AG09319 (cell line): ENCODE measurements at regions not wholly inside any gene's neighbourhood (a gene's known extent, or its start where the extent isn't known, plus 50 kb on each side); places are given as distances from the start of the nearest gene placed in this dataset.
"Not testable (repeated sequence)": the region's sequence is repeated elsewhere in the genome, so short reads cannot be mapped to it uniquely, and the experiment has no call there.

ENCODE experiments used
- DNase-seq: peaks from one replicate; pipeline ENCODE4 v3.0.0-alpha.2; 2010; ENCODE audit warnings: low read depth; ENCODE audit errors: extremely low read depth
- CTCF ChIP-seq: IDR thresholded peaks from 2 replicates; pipeline ENCODE4 v1.5.1; 2011; ENCODE audit warnings: low read depth, mild to moderate bottlenecking, inconsistent platforms, low read length, moderate library complexity

- DNase-seq, result no peak
- no peak for TF ChIP-seq CTCF
These were observed 275.7 kb downstream of the SOX4 start for GRCh38 chr6:21869085-21869771.

- no peak for TF ChIP-seq CTCF
These were observed 276.7 kb downstream of the SOX4 start for GRCh38 chr6:21870076-21870730.

DNA sequence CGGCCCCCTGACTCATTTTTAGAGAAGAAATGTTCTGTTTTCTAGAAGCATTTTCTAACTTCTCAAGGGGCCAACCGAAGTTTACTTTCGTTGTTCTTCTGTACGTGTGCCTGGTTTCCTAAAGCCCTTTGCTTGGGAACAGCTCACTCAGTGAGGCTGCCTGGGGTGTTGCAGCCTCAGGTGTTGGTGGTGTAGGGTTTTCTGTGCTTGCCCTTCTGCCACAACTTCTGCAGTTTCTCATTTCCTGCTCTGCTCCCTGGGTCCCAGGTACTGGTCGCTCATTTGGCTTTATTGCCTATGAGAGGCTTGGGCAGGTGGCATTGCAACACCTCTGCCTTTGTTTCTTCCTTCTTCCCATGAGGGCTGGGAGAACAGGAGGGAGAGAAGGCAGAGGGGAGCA lies 278.3 kb downstream of the SOX4 start:
- DNase-seq, result no peak
- no peak for TF ChIP-seq CTCF

More at GRCh38 chr6:21870076-21870730, 276.7 kb downstream of the SOX4 start:
- DNase-seq, result no peak

- TF ChIP-seq CTCF, result no peak
- no peak for DNase-seq
These were observed 279.2 kb downstream of the SOX4 start for GRCh38 chr6:21872749-21873148.

- DNase-seq, result peak; percentile 34
- TF ChIP-seq CTCF, result no peak
These were observed 280.0 kb downstream of the SOX4 start for GRCh38 chr6:21873562-21873961.

GRCh38 chr6:21874372-21874771 lies 280.8 kb downstream of the SOX4 start:
- no peak for TF ChIP-seq CTCF
- DNase-seq, result no peak

DNA sequence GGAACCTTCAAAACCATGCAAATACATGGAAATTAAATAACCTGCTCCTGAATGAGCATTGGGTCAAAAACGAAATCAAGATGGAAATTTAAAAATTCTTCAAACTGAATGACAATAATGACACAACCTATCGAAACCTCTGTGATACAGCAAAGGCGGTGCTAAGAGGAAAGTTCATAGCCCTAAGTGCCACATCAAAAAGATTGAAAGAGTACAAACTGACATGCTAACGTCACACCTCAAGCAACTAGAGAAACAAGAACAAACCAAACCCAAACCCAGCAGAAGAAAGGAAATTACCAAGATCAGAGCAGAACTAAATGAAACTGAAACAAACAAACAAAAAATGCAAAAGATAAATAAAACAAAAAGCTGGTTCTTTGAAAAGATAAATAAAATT lies 283.5 kb downstream of the SOX4 start:
- DNase-seq, result not testable (repeated sequence)

GRCh38 chr6:21880249-21880648 lies 286.7 kb downstream of the SOX4 start:
- DNase-seq, result not testable (repeated sequence)
